ENCODE measurements at regions not wholly inside any gene's neighbourhood (a gene's known extent, or its start where the extent isn't known, plus 50 kb on each side); places are given as distances from the start of the nearest gene placed in this dataset.
"Not testable (repeated sequence)": the region's sequence is repeated elsewhere in the genome, so short reads cannot be mapped to it uniquely, and the experiment has no call there.

DNA sequence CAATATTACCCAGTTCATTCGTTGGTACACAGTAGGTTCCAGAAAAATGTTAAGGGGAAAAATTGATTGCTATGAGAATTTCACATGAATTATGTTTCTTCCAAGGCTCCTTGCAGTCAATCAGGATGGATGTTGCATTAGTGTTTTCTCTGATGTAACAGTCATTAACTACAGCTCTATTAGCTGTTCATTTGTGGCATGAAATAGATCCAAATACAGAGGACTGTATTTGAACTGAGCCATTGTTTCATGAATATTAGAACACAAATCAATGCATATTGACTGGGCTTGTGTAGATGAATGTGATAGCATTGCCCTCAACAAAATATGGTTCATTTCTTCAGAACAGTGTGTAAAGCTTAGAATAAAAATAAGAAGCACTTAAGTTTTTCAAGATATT lies 203.0 kb upstream of the SGO1 start:
- H3K36me3 ChIP-seq (ENCODE audit: control insufficient read depth, insufficient read depth, low read length), result no peaks in the 10 kb centered on the region
- no peaks in the 10 kb centered on the region for H3K27me3 ChIP-seq (replicated peaks; ENCODE audit: control insufficient read depth, insufficient read depth, low read length)
- no peak for DNase-seq (ENCODE audit: extremely low read depth, insufficient read length)
- no peak overlapping the region for H3K4me3 ChIP-seq (replicated peaks; ENCODE audit: low read depth, low read length)
- TF ChIP-seq, protein P1, sequence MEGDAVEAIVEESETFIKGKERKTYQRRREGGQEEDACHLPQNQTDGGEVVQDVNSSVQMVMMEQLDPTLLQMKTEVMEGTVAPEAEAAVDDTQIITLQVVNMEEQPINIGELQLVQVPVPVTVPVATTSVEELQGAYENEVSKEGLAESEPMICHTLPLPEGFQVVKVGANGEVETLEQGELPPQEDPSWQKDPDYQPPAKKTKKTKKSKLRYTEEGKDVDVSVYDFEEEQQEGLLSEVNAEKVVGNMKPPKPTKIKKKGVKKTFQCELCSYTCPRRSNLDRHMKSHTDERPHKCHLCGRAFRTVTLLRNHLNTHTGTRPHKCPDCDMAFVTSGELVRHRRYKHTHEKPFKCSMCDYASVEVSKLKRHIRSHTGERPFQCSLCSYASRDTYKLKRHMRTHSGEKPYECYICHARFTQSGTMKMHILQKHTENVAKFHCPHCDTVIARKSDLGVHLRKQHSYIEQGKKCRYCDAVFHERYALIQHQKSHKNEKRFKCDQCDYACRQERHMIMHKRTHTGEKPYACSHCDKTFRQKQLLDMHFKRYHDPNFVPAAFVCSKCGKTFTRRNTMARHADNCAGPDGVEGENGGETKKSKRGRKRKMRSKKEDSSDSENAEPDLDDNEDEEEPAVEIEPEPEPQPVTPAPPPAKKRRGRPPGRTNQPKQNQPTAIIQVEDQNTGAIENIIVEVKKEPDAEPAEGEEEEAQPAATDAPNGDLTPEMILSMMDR (IDR thresholded peaks at IDR 0.05; ENCODE audit: insufficient read depth, low read length, poor library complexity, severe bottlenecking), result no peak

GRCh38 chr3:20380295-20380694 lies 194.3 kb upstream of the SGO1 start:
- no peak for DNase-seq (ENCODE audit: extremely low read depth, insufficient read length)
- Histone ChIP-seq H3K36me3 (ENCODE audit: control insufficient read depth, insufficient read depth, low read length) (no peaks in the 10 kb centered on the region), H3K27me3 (replicated peaks; ENCODE audit: control insufficient read depth, insufficient read depth, low read length) (no peaks in the 10 kb centered on the region), H3K4me3 (replicated peaks; ENCODE audit: low read depth, low read length) (no peak overlapping the region)
- TF ChIP-seq, protein P1 (IDR thresholded peaks at IDR 0.05; ENCODE audit: insufficient read depth, low read length, poor library complexity, severe bottlenecking), result no peak

GRCh38 chr3:20378315-20378714 lies 192.3 kb upstream of the SGO1 start:
- TF ChIP-seq, protein P1 (IDR thresholded peaks at IDR 0.05; ENCODE audit: insufficient read depth, low read length, poor library complexity, severe bottlenecking), result no peak
- DNase-seq (ENCODE audit: extremely low read depth, insufficient read length), result no peak
- Histone ChIP-seq H3K36me3 (ENCODE audit: control insufficient read depth, insufficient read depth, low read length) (no peaks in the 10 kb centered on the region), H3K27me3 (replicated peaks; ENCODE audit: control insufficient read depth, insufficient read depth, low read length) (no peaks in the 10 kb centered on the region), H3K4me3 (replicated peaks; ENCODE audit: low read depth, low read length) (no peak overlapping the region)

DNA sequence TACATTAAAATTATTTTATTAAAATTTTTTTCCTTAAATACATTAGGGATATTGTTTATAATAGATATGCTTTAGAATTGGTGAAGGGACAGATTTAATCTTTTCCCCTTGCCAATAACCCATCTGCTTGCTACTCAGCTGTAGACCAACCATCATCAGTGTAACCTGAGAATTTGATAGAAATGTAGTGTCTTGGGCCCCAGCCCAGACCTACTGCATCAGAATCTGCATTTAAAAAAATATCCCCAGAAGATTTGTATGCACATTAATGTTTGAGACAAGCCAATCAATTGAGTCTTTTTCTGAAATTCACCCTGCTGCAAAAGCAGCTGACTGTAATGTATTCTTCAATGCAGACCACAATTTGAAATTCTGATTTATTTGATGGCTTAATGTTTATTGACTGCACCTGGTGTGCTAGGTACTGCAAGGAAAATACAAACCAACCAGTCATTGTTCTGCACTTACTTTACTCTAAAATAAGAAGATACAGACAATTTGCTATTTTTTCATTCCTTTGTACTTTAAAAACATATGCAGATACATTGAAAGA lies 190.7 kb upstream of the SGO1 start:
- no peaks in the 10 kb centered on the region for H3K36me3 ChIP-seq (ENCODE audit: control insufficient read depth, insufficient read depth, low read length)
- TF ChIP-seq, protein P1 (IDR thresholded peaks at IDR 0.05; ENCODE audit: insufficient read depth, low read length, poor library complexity, severe bottlenecking), result no peak
- no peak overlapping the region for H3K4me3 ChIP-seq (replicated peaks; ENCODE audit: low read depth, low read length)
- no peaks in the 10 kb centered on the region for H3K27me3 ChIP-seq (replicated peaks; ENCODE audit: control insufficient read depth, insufficient read depth, low read length)
- no peak for DNase-seq (ENCODE audit: extremely low read depth, insufficient read length)

DNA sequence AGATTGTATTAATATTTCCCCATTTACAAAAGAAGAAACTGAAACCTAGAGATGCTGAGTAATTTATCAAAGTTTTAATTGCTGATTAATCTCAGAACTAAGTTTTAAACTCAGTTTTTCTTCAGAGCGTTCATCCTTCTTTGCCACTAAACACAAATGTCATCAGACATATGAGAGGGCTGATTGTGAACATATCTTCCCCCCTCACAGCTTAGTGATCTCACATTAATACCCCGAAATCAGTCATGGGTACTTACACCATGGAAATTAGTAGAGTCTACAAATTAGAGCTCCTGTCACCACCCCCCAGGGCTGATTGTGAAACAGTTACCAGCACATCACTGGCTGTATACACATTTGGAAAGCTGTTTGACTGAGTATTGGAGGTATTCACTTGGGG lies 189.3 kb upstream of the SGO1 start:
- H3K36me3 ChIP-seq (ENCODE audit: control insufficient read depth, insufficient read depth, low read length), result no peaks in the 10 kb centered on the region
- no peaks in the 10 kb centered on the region for H3K27me3 ChIP-seq (replicated peaks; ENCODE audit: control insufficient read depth, insufficient read depth, low read length)
- no peak for DNase-seq (ENCODE audit: extremely low read depth, insufficient read length)
- H3K4me3 ChIP-seq (replicated peaks; ENCODE audit: low read depth, low read length), result no peak overlapping the region
- TF ChIP-seq, protein P1 (IDR thresholded peaks at IDR 0.05; ENCODE audit: insufficient read depth, low read length, poor library complexity, severe bottlenecking), result no peak

GRCh38 chr3:20370273-20371063 lies 184.5 kb upstream of the SGO1 start:
- not testable (repeated sequence) for H3K27me3 ChIP-seq (replicated peaks; ENCODE audit: control insufficient read depth, insufficient read depth, low read length); H3K36me3 ChIP-seq (ENCODE audit: control insufficient read depth, insufficient read depth, low read length); DNase-seq (ENCODE audit: extremely low read depth, insufficient read length); H3K4me3 ChIP-seq (replicated peaks; ENCODE audit: low read depth, low read length)

All from GM06990 (cell line).